MCF 10A (cell line): ENCODE measurements at regions not wholly inside any gene's neighbourhood (a gene's known extent, or its start where the extent isn't known, plus 50 kb on each side); places are given as distances from the start of the nearest gene placed in this dataset.

Source experiments
- BruUV-seq: library from RNA; stranded (reverse); fragments of 400-500 nt; replicated peaks from 2 replicates; lab custom pipeline; 2021; lab: Mats Ljungman, UMichigan
- CTCF ChIA-PET: fragments of 300-600 bp; sonication (Branson Sonifier 250); formaldehyde crosslinking; extraction: SDS; loops from one replicate; lab custom pipeline; 2021; ENCODE audit warnings: antibody characterized with exemption, inconsistent platforms; lab: Yijun Ruan, JAX
- POLR2A ChIA-PET: fragments of 300-600, 350-650 bp; sonication (Branson Sonifier 250); formaldehyde crosslinking; extraction: SDS; loops from one replicate; lab custom pipeline; 2020; ENCODE audit warnings: antibody characterized with exemption, inconsistent platforms; lab: Yijun Ruan, JAX
- DNase-seq: peaks from one replicate; pipeline ENCODE4 v3.0.0-alpha.2; 2018; ENCODE audit not compliant: unreplicated experiment
- H3K27ac Mint-ChIP-seq: one replicate; pipeline ENCODE4 v1.8.0; 2022; ENCODE audit warnings: mild to moderate bottlenecking, low read depth, mixed read lengths; ENCODE audit not compliant: unreplicated experiment
- H3K27me3 Mint-ChIP-seq: one replicate; pipeline ENCODE4 v1.8.0; 2022; ENCODE audit warnings: mixed read lengths; ENCODE audit not compliant: insufficient read depth, unreplicated experiment
- H3K36me3 Mint-ChIP-seq: one replicate; pipeline ENCODE4 v1.8.0; 2022; ENCODE audit warnings: mild to moderate bottlenecking, moderate library complexity, mixed read lengths; ENCODE audit not compliant: insufficient read depth, unreplicated experiment
- H3K4me1 Mint-ChIP-seq: one replicate; pipeline ENCODE4 v1.8.0; 2022; ENCODE audit warnings: mixed read lengths; ENCODE audit not compliant: insufficient read depth, unreplicated experiment
- H3K4me3 Mint-ChIP-seq: one replicate; pipeline ENCODE4 v1.8.0; 2022; ENCODE audit warnings: mild to moderate bottlenecking, moderate library complexity, mixed read lengths; ENCODE audit not compliant: unreplicated experiment
- H3K9me3 Mint-ChIP-seq: one replicate; pipeline ENCODE4 v1.8.0; 2022; ENCODE audit warnings: mixed read lengths; ENCODE audit not compliant: unreplicated experiment
- CTCF ChIP-seq: fragments of 200-600 bp; IDR thresholded peaks from one replicate; pipeline ENCODE4 v1.8.0; 2022; ENCODE audit warnings: antibody characterized with exemption, mild to moderate bottlenecking; ENCODE audit not compliant: unreplicated experiment
- intact Hi-C: fragments of 100-400 bp; cut with micrococcal nuclease; formaldehyde crosslinking; loops from 2 replicates; pipeline ENCODE4 v1.14.1; 2022

- H3K36me3 Mint-ChIP-seq: no peaks in the 10 kb centered on the region
- TF ChIP-seq CTCF: no peak
- intact Hi-C loops: no loop called here
- H3K9me3 Mint-ChIP-seq: no peaks in the 10 kb centered on the region
- POLR2A ChIA-PET: no interaction called here
- CTCF ChIA-PET: no interaction called here
- no peak overlapping the region for H3K27ac Mint-ChIP-seq
- H3K4me1 Mint-ChIP-seq: no peaks in the 10 kb centered on the region
- H3K27me3 Mint-ChIP-seq: no peaks in the 10 kb centered on the region
- DNase-seq: no peak
- BruUV-seq: no TSS peak
- no peak overlapping the region for H3K4me3 Mint-ChIP-seq
Measured at GRCh38 chr14:48251290-48251689, 575.9 kb upstream of the MDGA2 start.

- Mint-ChIP-seq H3K27me3 (no peaks in the 10 kb centered on the region), H3K27ac (no peak overlapping the region), H3K36me3 (no peaks in the 10 kb centered on the region), H3K9me3 (no peaks in the 10 kb centered on the region), H3K4me1 (no peaks in the 10 kb centered on the region), H3K4me3 (no peak overlapping the region)
- DNase-seq: no peak
- ChIA-PET POLR2A (no interaction called here), CTCF (no interaction called here)
- no TSS peak for BruUV-seq
- intact Hi-C loops: no loop called here
- TF ChIP-seq CTCF: no peak
Measured at GRCh38 chr14:48250575-48250974, 575.2 kb upstream of the MDGA2 start.

GRCh38 chr14:48247977-48248376 lies 572.6 kb upstream of the MDGA2 start:
- no peak for TF ChIP-seq CTCF
- Mint-ChIP-seq H3K36me3 (no peaks in the 10 kb centered on the region), H3K4me3 (no peak overlapping the region), H3K9me3 (no peaks in the 10 kb centered on the region), H3K4me1 (no peaks in the 10 kb centered on the region), H3K27ac (no peak overlapping the region), H3K27me3 (no peaks in the 10 kb centered on the region)
- ChIA-PET CTCF (no interaction called here), POLR2A (no interaction called here)
- DNase-seq: no peak
- no TSS peak for BruUV-seq
- intact Hi-C loops: no loop called here

GRCh38 chr14:48243900-48244299 lies 568.5 kb upstream of the MDGA2 start:
- no peaks in the 10 kb centered on the region for H3K4me1 Mint-ChIP-seq

More at GRCh38 chr14:48243900-48244299, 568.5 kb upstream of the MDGA2 start:
- Mint-ChIP-seq H3K4me3 (no peak overlapping the region), H3K36me3 (no peaks in the 10 kb centered on the region), H3K9me3 (no peaks in the 10 kb centered on the region), H3K27ac (no peak overlapping the region), H3K27me3 (no peaks in the 10 kb centered on the region)
- TF ChIP-seq CTCF: no peak
- POLR2A ChIA-PET: interaction anchor here (0.6 kb wide), 1 partner anchor 240 kb away, joined by 3 read pairs; no protein-coding TSS in a partner anchor
- CTCF ChIA-PET: no interaction called here
- no peak for DNase-seq
- BruUV-seq: no TSS peak
- intact Hi-C loops: no loop called here
